ENCODE measurements at regions not wholly inside any gene's neighbourhood (a gene's known extent, or its start where the extent isn't known, plus 50 kb on each side); places are given as distances from the start of the nearest gene placed in this dataset.

DNA sequence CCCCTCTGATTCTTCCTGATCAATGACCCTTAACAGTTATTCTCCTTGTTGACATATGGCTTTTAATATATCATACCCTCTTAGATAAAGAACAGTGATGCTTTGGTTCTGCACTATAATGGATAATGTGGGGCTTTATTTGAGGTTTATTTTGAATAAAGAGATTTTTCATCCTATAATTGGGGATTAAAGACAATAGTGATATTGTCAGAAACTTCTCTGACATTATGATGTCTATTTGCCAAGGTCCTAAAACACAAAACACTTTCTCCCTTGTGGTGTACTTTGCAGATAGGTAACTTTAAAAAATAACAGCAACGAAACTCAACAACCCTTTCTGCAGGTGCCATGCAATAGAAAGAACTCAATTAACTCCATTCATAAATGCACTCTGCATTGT lies 243.6 kb upstream of the RHOBTB1 start:
- intact Hi-C loops (cut with micrococcal nuclease; ENCODE audit: unreplicated experiment), result no loop called here
- no peaks in the 10 kb centered on the region for H3K79me2 ChIP-seq (ENCODE audit: insufficient read depth, low read depth, low read length)
- POLR2A ChIA-PET, result no interaction called here

GRCh38 chr10:61186408-61186807 lies 242.4 kb upstream of the RHOBTB1 start:
- POLR2A ChIA-PET, result no interaction called here
- Histone ChIP-seq H3K27ac (ENCODE audit: low read depth, low read length, poor library complexity, severe bottlenecking) (no peak overlapping the region), H3K4me3 (ENCODE audit: low read depth, low read length, poor library complexity, severe bottlenecking) (no peak overlapping the region), H4K20me1 (ENCODE audit: insufficient read depth, low read length) (no peaks in the 10 kb centered on the region), H3K9me2 (ENCODE audit: insufficient read depth, low read length) (no peaks in the 10 kb centered on the region), H3K4me1 (ENCODE audit: insufficient read depth, low read length, poor library complexity, severe bottlenecking) (no peaks in the 10 kb centered on the region), H3K36me3 (ENCODE audit: insufficient read depth, low read length) (no peaks in the 10 kb centered on the region), H3K9me3 (ENCODE audit: low read length) (no peaks in the 10 kb centered on the region), H3K4me2 (ENCODE audit: low read length) (no peak overlapping the region), H2AFZ (ENCODE audit: low read length) (no peak overlapping the region), H3K79me2 (ENCODE audit: insufficient read depth, low read depth, low read length) (no peaks in the 10 kb centered on the region)
- no TSS peak for BruUV-seq (replicated peaks)
- no peak for TF ChIP-seq EZH2phosphoT487 (IDR thresholded peaks at IDR 0.05; ENCODE audit: borderline replicate concordance, low read depth, low read length)
- intact Hi-C loops (cut with micrococcal nuclease; ENCODE audit: unreplicated experiment), result no loop called here
- DNase-seq (ENCODE audit: low spot score), result no peak
- CTCF ChIA-PET (ENCODE audit: unreplicated experiment), result no interaction called here

More for the DNA sequence above, 243.6 kb upstream of the RHOBTB1 start:
- no peaks in the 10 kb centered on the region for H3K4me1 ChIP-seq (ENCODE audit: insufficient read depth, low read length, poor library complexity, severe bottlenecking)
- TF ChIP-seq, protein P1, sequence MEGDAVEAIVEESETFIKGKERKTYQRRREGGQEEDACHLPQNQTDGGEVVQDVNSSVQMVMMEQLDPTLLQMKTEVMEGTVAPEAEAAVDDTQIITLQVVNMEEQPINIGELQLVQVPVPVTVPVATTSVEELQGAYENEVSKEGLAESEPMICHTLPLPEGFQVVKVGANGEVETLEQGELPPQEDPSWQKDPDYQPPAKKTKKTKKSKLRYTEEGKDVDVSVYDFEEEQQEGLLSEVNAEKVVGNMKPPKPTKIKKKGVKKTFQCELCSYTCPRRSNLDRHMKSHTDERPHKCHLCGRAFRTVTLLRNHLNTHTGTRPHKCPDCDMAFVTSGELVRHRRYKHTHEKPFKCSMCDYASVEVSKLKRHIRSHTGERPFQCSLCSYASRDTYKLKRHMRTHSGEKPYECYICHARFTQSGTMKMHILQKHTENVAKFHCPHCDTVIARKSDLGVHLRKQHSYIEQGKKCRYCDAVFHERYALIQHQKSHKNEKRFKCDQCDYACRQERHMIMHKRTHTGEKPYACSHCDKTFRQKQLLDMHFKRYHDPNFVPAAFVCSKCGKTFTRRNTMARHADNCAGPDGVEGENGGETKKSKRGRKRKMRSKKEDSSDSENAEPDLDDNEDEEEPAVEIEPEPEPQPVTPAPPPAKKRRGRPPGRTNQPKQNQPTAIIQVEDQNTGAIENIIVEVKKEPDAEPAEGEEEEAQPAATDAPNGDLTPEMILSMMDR (conservative IDR thresholded peaks at IDR 0.05; ENCODE audit: low read length), result no peak
- TF ChIP-seq EZH2phosphoT487 (IDR thresholded peaks at IDR 0.05; ENCODE audit: borderline replicate concordance, low read depth, low read length), result no peak
- H3K4me3 ChIP-seq (ENCODE audit: low read depth, low read length, poor library complexity, severe bottlenecking), result no peak overlapping the region
- H4K20me1 ChIP-seq (ENCODE audit: insufficient read depth, low read length), result no peaks in the 10 kb centered on the region
- H3K9me2 ChIP-seq (ENCODE audit: insufficient read depth, low read length), result no peaks in the 10 kb centered on the region
- H3K4me2 ChIP-seq (ENCODE audit: low read length), result no peak overlapping the region
- H3K9me3 ChIP-seq (ENCODE audit: low read length), result no peaks in the 10 kb centered on the region
- no peaks in the 10 kb centered on the region for H3K36me3 ChIP-seq (ENCODE audit: insufficient read depth, low read length)
- BruUV-seq (replicated peaks), result no TSS peak
- H2AFZ ChIP-seq (ENCODE audit: low read length), result no peak overlapping the region
- no peak overlapping the region for H3K27ac ChIP-seq (ENCODE audit: low read depth, low read length, poor library complexity, severe bottlenecking)
- no peak for DNase-seq (ENCODE audit: low spot score)
- CTCF ChIA-PET (ENCODE audit: unreplicated experiment), result no interaction called here

DNA sequence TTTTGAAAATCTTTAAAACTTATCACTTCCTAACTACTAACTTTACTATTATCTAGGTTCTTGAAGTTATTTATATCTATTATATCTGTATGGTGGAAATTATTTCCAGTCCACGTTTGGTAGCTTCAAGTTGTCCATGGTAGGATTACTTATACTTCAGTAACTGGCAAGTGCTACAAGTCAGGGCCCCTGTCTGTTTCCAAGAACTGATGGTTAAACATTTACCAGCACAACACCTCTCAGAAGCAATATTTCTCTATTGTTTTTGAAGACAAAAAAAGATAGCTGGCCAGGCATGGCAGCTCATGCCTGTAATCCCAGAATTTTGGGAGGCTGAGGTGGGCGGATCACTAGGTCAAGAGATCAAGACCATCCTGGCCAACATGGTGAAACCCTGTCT lies 240.4 kb upstream of the RHOBTB1 start:
- no peaks in the 10 kb centered on the region for H3K36me3 ChIP-seq (ENCODE audit: insufficient read depth, low read length)
- no TSS peak for BruUV-seq (replicated peaks)
- intact Hi-C loops (cut with micrococcal nuclease; ENCODE audit: unreplicated experiment), result no loop called here
- H3K27ac ChIP-seq (ENCODE audit: low read depth, low read length, poor library complexity, severe bottlenecking), result no peak overlapping the region
- no peaks in the 10 kb centered on the region for H3K79me2 ChIP-seq (ENCODE audit: insufficient read depth, low read depth, low read length)
- no peaks in the 10 kb centered on the region for H3K4me1 ChIP-seq (ENCODE audit: insufficient read depth, low read length, poor library complexity, severe bottlenecking)
- H3K9me2 ChIP-seq (ENCODE audit: insufficient read depth, low read length), result no peaks in the 10 kb centered on the region
- POLR2A ChIA-PET, result interaction anchor here (0.6 to 0.7 kb wide), 3 partner anchors 40 to 235 kb away, joined by 3 read pairs; no protein-coding TSS in a partner anchor
- H3K4me2 ChIP-seq (ENCODE audit: low read length), result no peak overlapping the region
- CTCF ChIA-PET (ENCODE audit: unreplicated experiment), result no interaction called here
- no peak overlapping the region for H2AFZ ChIP-seq (ENCODE audit: low read length)
- H3K9me3 ChIP-seq (ENCODE audit: low read length), result no peaks in the 10 kb centered on the region
- H3K4me3 ChIP-seq (ENCODE audit: low read depth, low read length, poor library complexity, severe bottlenecking), result no peak overlapping the region
- no peak for TF ChIP-seq EZH2phosphoT487 (IDR thresholded peaks at IDR 0.05; ENCODE audit: borderline replicate concordance, low read depth, low read length)
- TF ChIP-seq, protein P1 (conservative IDR thresholded peaks at IDR 0.05; ENCODE audit: low read length), result no peak
- H4K20me1 ChIP-seq (ENCODE audit: insufficient read depth, low read length), result no peaks in the 10 kb centered on the region
- DNase-seq (ENCODE audit: low spot score), result no peak

Measured in OCI-LY7 (cell line).